IPS-18a (cell line): ENCODE measurements at regions not wholly inside any gene's neighbourhood (a gene's known extent, or its start where the extent isn't known, plus 50 kb on each side); places are given as distances from the start of the nearest gene placed in this dataset.

Experiments
- H3K27ac ChIP-seq: one replicate; pipeline ENCODE4 v1.5.1; 2013; ENCODE audit warnings: low read length
- H3K27me3 ChIP-seq: one replicate; pipeline ENCODE4 v1.6.1; 2013; ENCODE audit warnings: mild to moderate bottlenecking, low read length; ENCODE audit not compliant: control insufficient read depth, insufficient read depth
- H3K36me3 ChIP-seq: one replicate; pipeline ENCODE4 v1.6.1; 2013; ENCODE audit warnings: low read depth, low read length; ENCODE audit not compliant: control insufficient read depth
- H3K4me1 ChIP-seq: one replicate; pipeline ENCODE4 v1.6.1; 2013; ENCODE audit warnings: low read depth, low read length; ENCODE audit not compliant: control insufficient read depth
- H3K4me3 ChIP-seq: one replicate; pipeline ENCODE4 v1.5.1; 2013; ENCODE audit warnings: low read length
- H3K9ac ChIP-seq: one replicate; pipeline ENCODE4 v1.6.1; 2013; ENCODE audit warnings: mild to moderate bottlenecking, low read length, moderate library complexity
- H3K9me3 ChIP-seq: one replicate; pipeline ENCODE4 v1.6.1; 2013; ENCODE audit warnings: low read depth, low read length; ENCODE audit not compliant: control insufficient read depth

GRCh38 chr18:24877546-24877945 lies 417.1 kb downstream of the HRH4 start:
- no peaks in the 10 kb centered on the region for H3K27me3 ChIP-seq
- H3K4me1 ChIP-seq, result peaks cover 6% of the 10 kb centered on the region
- H3K27ac ChIP-seq, result no peak overlapping the region
- no peak overlapping the region for H3K4me3 ChIP-seq
- H3K36me3 ChIP-seq, result no peaks in the 10 kb centered on the region
- H3K9me3 ChIP-seq, result no peaks in the 10 kb centered on the region
- H3K9ac ChIP-seq, result no peak overlapping the region

- H3K9ac ChIP-seq, result no peak overlapping the region
- H3K9me3 ChIP-seq, result no peaks in the 10 kb centered on the region
- peaks cover 6% of the 10 kb centered on the region for H3K4me1 ChIP-seq
- H3K36me3 ChIP-seq, result no peaks in the 10 kb centered on the region
- H3K27me3 ChIP-seq, result no peaks in the 10 kb centered on the region
- H3K4me3 ChIP-seq, result no peak overlapping the region
- no peak overlapping the region for H3K27ac ChIP-seq
Measured at GRCh38 chr18:24878289-24878688, 417.9 kb downstream of the HRH4 start.

- Histone ChIP-seq H3K9ac (no peak overlapping the region), H3K4me3 (no peak overlapping the region), H3K27ac (no peak overlapping the region), H3K4me1 (no peaks in the 10 kb centered on the region), H3K36me3 (no peaks in the 10 kb centered on the region), H3K9me3 (no peaks in the 10 kb centered on the region), H3K27me3 (no peaks in the 10 kb centered on the region)
Measured at GRCh38 chr18:24885276-24885675, 424.8 kb downstream of the HRH4 start.

DNA sequence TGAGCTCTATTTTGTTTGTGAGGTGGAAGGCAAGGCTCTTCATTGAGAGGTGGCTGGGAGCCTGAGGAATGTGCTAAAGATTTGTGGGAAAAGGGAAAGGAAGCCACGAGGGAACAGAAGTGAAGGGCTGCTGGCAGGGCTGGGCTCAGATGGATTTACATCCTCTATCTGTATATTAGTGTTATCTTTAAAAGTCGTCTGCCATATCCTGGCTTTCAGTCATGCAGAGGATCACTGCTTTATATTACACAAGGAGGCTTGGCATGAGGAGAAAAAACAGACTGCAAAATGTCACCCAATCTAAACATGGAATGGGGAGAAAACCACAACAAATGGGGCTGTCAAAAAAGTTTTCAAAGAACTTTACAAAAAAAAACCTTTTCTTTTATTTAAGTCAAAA lies 434.4 kb downstream of the HRH4 start:
- no peak overlapping the region for H3K4me3 ChIP-seq
- H3K9ac ChIP-seq, result no peak overlapping the region

GRCh38 chr18:24897461-24897860 lies 437.0 kb downstream of the HRH4 start:
- no peaks in the 10 kb centered on the region for H3K4me1 ChIP-seq
- H3K27ac ChIP-seq, result no peak overlapping the region
- no peaks in the 10 kb centered on the region for H3K36me3 ChIP-seq
- no peak overlapping the region for H3K4me3 ChIP-seq
- H3K27me3 ChIP-seq, result no peaks in the 10 kb centered on the region
- no peak overlapping the region for H3K9ac ChIP-seq
- H3K9me3 ChIP-seq, result no peaks in the 10 kb centered on the region

More for the DNA sequence above, 434.4 kb downstream of the HRH4 start:
- Histone ChIP-seq H3K9me3 (no peaks in the 10 kb centered on the region), H3K36me3 (no peaks in the 10 kb centered on the region), H3K27me3 (no peaks in the 10 kb centered on the region), H3K27ac (no peak overlapping the region), H3K4me1 (no peaks in the 10 kb centered on the region)

DNA sequence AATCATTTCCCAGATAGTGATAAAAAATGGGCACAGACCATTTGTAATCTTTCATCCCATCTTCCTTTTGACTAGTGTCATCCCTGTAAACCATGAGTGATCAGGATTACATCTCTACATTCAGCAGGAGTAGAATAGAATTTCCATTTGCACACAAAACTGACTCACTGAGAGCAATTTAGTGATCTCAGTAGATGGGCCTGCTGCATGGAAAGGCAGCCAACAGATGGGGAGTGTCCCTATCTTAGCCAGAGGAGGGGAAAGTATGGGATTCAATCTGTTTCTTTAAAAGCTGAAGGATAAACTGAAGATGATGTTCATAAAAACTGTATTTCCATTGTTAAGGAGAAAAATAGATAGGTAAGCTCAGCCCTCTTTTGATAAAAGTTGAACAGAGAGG lies 441.7 kb downstream of the ZNF521 start:
- no peaks in the 10 kb centered on the region for H3K36me3 ChIP-seq
- H3K4me1 ChIP-seq, result no peaks in the 10 kb centered on the region
- no peaks in the 10 kb centered on the region for H3K27me3 ChIP-seq
- no peaks in the 10 kb centered on the region for H3K9me3 ChIP-seq
- H3K4me3 ChIP-seq, result no peak overlapping the region
- H3K27ac ChIP-seq, result no peak overlapping the region
- H3K9ac ChIP-seq, result no peak overlapping the region

DNA sequence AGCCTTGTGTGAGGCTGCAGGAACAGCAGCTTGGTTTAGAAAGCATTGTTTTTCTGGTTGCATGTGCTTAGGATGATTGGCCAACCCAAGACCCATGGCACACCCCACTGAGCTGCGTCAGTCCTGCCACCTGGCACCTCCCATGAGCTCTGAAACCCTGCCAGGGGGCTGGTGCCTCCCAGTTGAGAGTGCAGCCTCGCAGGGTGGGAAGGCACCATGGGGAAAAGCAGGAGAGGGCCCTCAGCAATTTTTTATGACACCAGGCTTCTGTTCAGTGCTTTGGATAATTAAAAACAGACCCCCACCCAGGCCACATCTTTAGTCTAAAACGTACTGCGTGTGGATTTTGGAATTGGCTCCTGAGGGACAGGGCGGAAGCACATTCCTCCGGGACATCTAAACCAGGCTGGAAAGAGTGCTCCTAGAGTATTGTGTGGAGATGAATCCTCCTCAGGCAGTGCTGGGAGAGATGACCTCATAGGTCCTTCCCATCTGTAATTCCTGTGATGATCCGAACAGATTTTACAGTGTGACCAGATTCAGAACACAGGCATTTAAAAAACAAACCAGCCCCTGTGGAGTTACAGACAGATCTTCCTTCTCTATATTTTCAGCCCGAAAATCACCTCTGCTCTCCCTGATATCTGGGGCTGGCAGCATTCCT lies 438.3 kb downstream of the ZNF521 start:
- Histone ChIP-seq H3K27ac (no peak overlapping the region), H3K9me3 (no peaks in the 10 kb centered on the region), H3K36me3 (no peaks in the 10 kb centered on the region), H3K4me1 (peaks cover 2% of the 10 kb centered on the region), H3K27me3 (no peaks in the 10 kb centered on the region), H3K9ac (no peak overlapping the region), H3K4me3 (no peak overlapping the region)

GRCh38 chr18:24914171-24914525 lies 437.8 kb downstream of the ZNF521 start:
- Histone ChIP-seq H3K4me3 (no peak overlapping the region), H3K27me3 (no peaks in the 10 kb centered on the region), H3K36me3 (no peaks in the 10 kb centered on the region), H3K4me1 (peaks cover 2% of the 10 kb centered on the region), H3K9ac (no peak overlapping the region), H3K27ac (no peak overlapping the region), H3K9me3 (no peaks in the 10 kb centered on the region)

DNA sequence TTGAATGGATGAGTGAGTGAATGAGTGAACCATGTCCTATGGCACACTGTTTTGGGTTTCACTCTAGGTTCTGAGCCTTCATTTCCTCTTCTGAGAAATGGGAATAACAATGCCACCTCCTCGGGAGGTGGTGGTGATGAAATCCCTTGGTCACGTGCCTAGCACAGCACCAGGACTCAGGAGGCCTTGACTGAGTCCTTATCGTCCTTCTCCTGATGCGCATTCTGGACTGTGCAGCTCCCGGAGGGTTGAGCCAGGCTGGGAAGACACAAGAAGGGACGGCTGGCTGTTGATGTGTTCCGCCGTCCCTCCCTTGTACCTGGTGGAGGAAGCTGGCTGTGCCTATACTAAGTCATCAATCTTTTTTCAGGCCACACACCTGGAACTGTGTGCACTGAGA lies 437.3 kb downstream of the ZNF521 start:
- Histone ChIP-seq H3K4me3 (no peak overlapping the region), H3K9ac (no peak overlapping the region), H3K36me3 (no peaks in the 10 kb centered on the region), H3K27ac (no peak overlapping the region), H3K9me3 (no peaks in the 10 kb centered on the region), H3K4me1 (peaks cover 2% of the 10 kb centered on the region), H3K27me3 (no peaks in the 10 kb centered on the region)

- no peaks in the 10 kb centered on the region for H3K27me3 ChIP-seq
- H3K27ac ChIP-seq, result no peak overlapping the region
- no peak overlapping the region for H3K4me3 ChIP-seq
- H3K36me3 ChIP-seq, result no peaks in the 10 kb centered on the region
- H3K9me3 ChIP-seq, result no peaks in the 10 kb centered on the region
- H3K4me1 ChIP-seq, result peaks cover 2% of the 10 kb centered on the region
- H3K9ac ChIP-seq, result no peak overlapping the region
Measured at GRCh38 chr18:24915547-24915946, 436.4 kb downstream of the ZNF521 start.

DNA sequence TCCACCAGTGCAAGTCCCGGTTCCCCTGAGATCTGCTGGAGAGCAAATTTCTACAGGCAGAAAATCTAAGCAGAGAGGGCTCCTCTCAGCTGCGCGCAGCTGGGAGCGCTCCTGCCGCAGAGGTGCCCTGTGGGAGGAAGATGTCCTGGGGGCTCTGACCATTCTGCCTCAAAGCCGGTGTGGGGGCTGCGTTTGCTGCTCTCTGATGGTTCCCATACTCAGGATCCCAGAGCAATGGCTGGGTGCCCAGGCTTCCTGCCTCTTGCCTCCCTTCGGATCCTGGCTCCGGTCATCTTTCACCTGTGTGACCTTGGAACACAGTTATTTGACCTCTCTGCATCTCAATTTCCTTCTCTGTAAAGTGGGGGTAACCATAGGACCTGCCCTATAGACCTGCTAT lies 434.2 kb downstream of the ZNF521 start:
- H3K27ac ChIP-seq, result no peak overlapping the region
- no peaks in the 10 kb centered on the region for H3K27me3 ChIP-seq
- no peaks in the 10 kb centered on the region for H3K9me3 ChIP-seq
- H3K9ac ChIP-seq, result no peak overlapping the region
- no peak overlapping the region for H3K4me3 ChIP-seq
- H3K4me1 ChIP-seq, result peaks cover 2% of the 10 kb centered on the region
- H3K36me3 ChIP-seq, result no peaks in the 10 kb centered on the region

DNA sequence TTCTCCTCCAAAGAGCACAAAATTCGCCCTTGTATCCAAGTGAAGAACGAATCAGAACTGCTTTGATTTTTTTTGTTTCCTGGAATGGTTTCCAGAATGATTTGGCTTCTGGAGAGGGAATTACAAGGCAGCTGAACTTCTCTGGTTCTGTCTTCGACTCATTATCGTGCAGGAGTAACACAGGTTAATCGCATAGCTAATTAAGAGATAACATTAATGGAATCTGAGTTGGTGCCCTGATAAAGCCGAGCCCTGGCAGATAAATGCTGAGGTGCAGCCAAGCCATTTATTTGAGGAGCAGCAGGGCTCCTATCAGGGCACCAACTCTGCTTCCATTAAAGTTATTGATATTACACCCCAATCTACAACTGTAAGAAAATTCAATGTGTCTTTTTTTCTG lies 433.7 kb downstream of the ZNF521 start:
- H3K27me3 ChIP-seq, result no peaks in the 10 kb centered on the region
- H3K4me3 ChIP-seq, result no peak overlapping the region

More for the DNA sequence above, 433.7 kb downstream of the ZNF521 start:
- H3K27ac ChIP-seq, result no peak overlapping the region
- no peak overlapping the region for H3K9ac ChIP-seq
- H3K9me3 ChIP-seq, result no peaks in the 10 kb centered on the region
- H3K36me3 ChIP-seq, result no peaks in the 10 kb centered on the region
- H3K4me1 ChIP-seq, result peaks cover 2% of the 10 kb centered on the region
